IMR-90 (cell line): ENCODE measurements at regions not wholly inside any gene's neighbourhood (a gene's known extent, or its start where the extent isn't known, plus 50 kb on each side); places are given as distances from the start of the nearest gene placed in this dataset.

Experiments used
- ATAC-seq: fragments of 200-7000 bp; cut with Tn5 transposase; 2 replicates; pipeline ENCODE4 v1.9.1; 2020; ENCODE audit warnings: low read depth, mild to moderate bottlenecking, moderate library complexity
- BruUV-seq: library from RNA; stranded (reverse); fragments of 400-500 nt; replicated peaks from 2 replicates; lab custom pipeline; 2021; lab: Mats Ljungman, UMichigan
- CTCF ChIA-PET: fragments of 300-600 bp; formaldehyde crosslinking; extraction: SDS; loops from one replicate; lab custom pipeline; 2021; ENCODE audit warnings: antibody characterized with exemption; lab: Yijun Ruan, JAX
- POLR2A ChIA-PET: fragments of 300-600 bp; sonication (Branson Sonifier 250); formaldehyde crosslinking; loops from one replicate; lab custom pipeline; 2022; ENCODE audit warnings: antibody characterized with exemption; ENCODE audit not compliant: unreplicated experiment; lab: Charles Lee
- DNase-seq: peaks from one replicate; pipeline ENCODE4 v3.0.0; 2013
- H2AFZ ChIP-seq: replicated peaks from 2 replicates; pipeline ENCODE3; 2013; ENCODE audit warnings: low read length, mild to moderate bottlenecking; ENCODE audit not compliant: poor library complexity
- H2AK5ac ChIP-seq: 2 replicates; pipeline ENCODE4 v1.6.1; 2013; ENCODE audit warnings: low read depth, low read length, inconsistent platforms
- H2AK9ac ChIP-seq: replicated peaks from 2 replicates; pipeline ENCODE3; 2013; ENCODE audit warnings: mild to moderate bottlenecking, low read depth, low read length, moderate library complexity; ENCODE audit not compliant: poor library complexity
- H2BK120ac ChIP-seq: 2 replicates; pipeline ENCODE4 v1.6.1; 2013; ENCODE audit warnings: low read depth, low read length, inconsistent platforms
- H2BK15ac ChIP-seq: 3 replicates; pipeline ENCODE4 v1.6.1; 2013; ENCODE audit warnings: low read depth, low read length, inconsistent platforms
- H2BK20ac ChIP-seq: 2 replicates; pipeline ENCODE4 v1.6.1; 2013; ENCODE audit warnings: low read depth, mild to moderate bottlenecking, inconsistent platforms, low read length, moderate library complexity
- H2BK5ac ChIP-seq: 2 replicates; pipeline ENCODE4 v1.6.1; 2013; ENCODE audit warnings: mild to moderate bottlenecking, low read depth, low read length, inconsistent platforms; ENCODE audit not compliant: poor library complexity, severe bottlenecking
- H3K14ac ChIP-seq: replicated peaks from 2 replicates; pipeline ENCODE4 v1.6.1; 2013; ENCODE audit warnings: low read depth, low read length, inconsistent platforms
- H3K18ac ChIP-seq: 2 replicates; pipeline ENCODE4 v1.6.1; 2013; ENCODE audit warnings: low read depth, low read length, control low read depth
- H3K23ac ChIP-seq: 2 replicates; pipeline ENCODE4 v1.6.1; 2013; ENCODE audit warnings: low read depth, low read length, inconsistent platforms
- H3K27ac ChIP-seq: 2 replicates; pipeline ENCODE4 v1.5.1; 2013; ENCODE audit warnings: mild to moderate bottlenecking, control low read depth, low read length; ENCODE audit not compliant: insufficient read depth
- H3K27me3 ChIP-seq: 2 replicates; pipeline ENCODE4 v1.6.1; 2013; ENCODE audit warnings: low read length; ENCODE audit not compliant: control insufficient read depth, insufficient read depth
- H3K36me3 ChIP-seq: 2 replicates; pipeline ENCODE4 v1.6.1; 2013; ENCODE audit warnings: low read length, mixed read lengths; ENCODE audit not compliant: control insufficient read depth, insufficient read depth
- H3K4ac ChIP-seq: 2 replicates; pipeline ENCODE4 v1.6.1; 2013; ENCODE audit warnings: low read depth, low read length, inconsistent platforms
- H3K4me1 ChIP-seq: 2 replicates; pipeline ENCODE4 v1.6.1; 2013; ENCODE audit warnings: low read length, mixed read lengths; ENCODE audit not compliant: control insufficient read depth, insufficient read depth
- H3K4me2 ChIP-seq: 2 replicates; pipeline ENCODE4 v1.6.1; 2013; ENCODE audit warnings: low read depth, mild to moderate bottlenecking, control low read depth, low read length, moderate library complexity
- H3K4me3 ChIP-seq: 2 replicates; pipeline ENCODE4 v1.5.1; 2013; ENCODE audit warnings: low read depth, mild to moderate bottlenecking, control low read depth, low read length, moderate library complexity; ENCODE audit not compliant: insufficient read depth
- H3K56ac ChIP-seq: 2 replicates; pipeline ENCODE4 v1.6.1; 2013; ENCODE audit warnings: low read length, inconsistent platforms; ENCODE audit not compliant: insufficient read depth; ENCODE audit errors: extremely low read depth
- H3K79me1 ChIP-seq, 2 experiments: 2 replicates each; pipeline ENCODE4 v1.6.1; 2013; ENCODE audit warnings: low read length in 2 of 2, inconsistent platforms in 1 of 2, low read depth in 1 of 2
- H3K9ac ChIP-seq: 2 replicates; pipeline ENCODE4 v1.6.1; 2013; ENCODE audit warnings: low read depth, low read length, control low read depth
- H3K9me1 ChIP-seq: 2 replicates; pipeline ENCODE4 v1.6.1; 2013; ENCODE audit warnings: low read length, inconsistent platforms; ENCODE audit not compliant: insufficient read depth
- H3K9me3 ChIP-seq: 2 replicates; pipeline ENCODE4 v1.6.1; 2013; ENCODE audit warnings: low read length; ENCODE audit not compliant: control insufficient read depth, insufficient read depth
- H4K20me1 ChIP-seq: 2 replicates; pipeline ENCODE4 v1.6.1; 2013; ENCODE audit warnings: low read length, inconsistent platforms; ENCODE audit not compliant: insufficient read depth
- H4K5ac ChIP-seq: 2 replicates; pipeline ENCODE4 v1.6.1; 2013; ENCODE audit warnings: mild to moderate bottlenecking, low read depth, low read length, control low read depth
- H4K8ac ChIP-seq, 2 experiments: 2 replicates each; pipeline ENCODE4 v1.6.1; 2013; ENCODE audit warnings: low read depth in 2 of 2, low read length in 2 of 2, control low read depth in 1 of 2, inconsistent platforms in 1 of 2
- H4K91ac ChIP-seq: 2 replicates; pipeline ENCODE4 v1.6.1; 2013; ENCODE audit warnings: low read depth, low read length, inconsistent platforms; ENCODE audit not compliant: insufficient read depth
- BHLHE40 ChIP-seq: fragments of 150-350 bp; IDR thresholded peaks from 2 replicates; pipeline ENCODE4 v1.6.1; 2016; ENCODE audit warnings: mild to moderate bottlenecking, low read depth, low read length
- CHD1 ChIP-seq: IDR thresholded peaks from 2 replicates; pipeline ENCODE4 v1.6.1; 2012; ENCODE audit warnings: low read depth, low read length, improper control_type of control experiment
- FOS ChIP-seq: fragments of 150-350 bp; IDR thresholded peaks from 2 replicates; pipeline ENCODE4 v1.6.1; 2016; ENCODE audit warnings: low read depth, low read length
- MAZ ChIP-seq: IDR thresholded peaks from 2 replicates; pipeline ENCODE4 v1.6.1; 2012; ENCODE audit warnings: low read depth, mild to moderate bottlenecking, low read length, improper control_type of control experiment, moderate library complexity, borderline replicate concordance
- MXI1 ChIP-seq: IDR thresholded peaks from 2 replicates; pipeline ENCODE4 v1.6.1; 2012; ENCODE audit warnings: low read depth, mild to moderate bottlenecking, low read length, moderate library complexity, borderline replicate concordance
- NFE2L2 ChIP-seq: fragments of 150-350 bp; IDR thresholded peaks from 2 replicates; pipeline ENCODE4 v1.6.1; 2016; ENCODE audit warnings: low read depth, mild to moderate bottlenecking, low read length
- POLR2A ChIP-seq: IDR thresholded peaks from 2 replicates; pipeline ENCODE4 v1.6.1; 2012; ENCODE audit warnings: mild to moderate bottlenecking, low read depth, low read length
- RCOR1 ChIP-seq: IDR thresholded peaks from 2 replicates; pipeline ENCODE4 v1.6.1; 2012; ENCODE audit warnings: mild to moderate bottlenecking, low read length, improper control_type of control experiment; ENCODE audit not compliant: insufficient replicate concordance
- RFX5 ChIP-seq: IDR thresholded peaks from 2 replicates; pipeline ENCODE4 v1.8.0; 2012; ENCODE audit warnings: low read depth, mild to moderate bottlenecking, low read length, moderate library complexity
- SMC3 ChIP-seq: fragments of 150-350 bp; IDR thresholded peaks from 2 replicates; pipeline ENCODE4 v1.6.1; 2016; ENCODE audit warnings: low read depth, mild to moderate bottlenecking, antibody characterized with exemption, low read length, moderate library complexity
- USF2 ChIP-seq: fragments of 150-350 bp; IDR thresholded peaks from 2 replicates; pipeline ENCODE4 v1.6.1; 2017; ENCODE audit warnings: mild to moderate bottlenecking, antibody characterized with exemption, low read length, low read depth
- WGBS, 2 experiments: methylation state at CpG; one replicate each; pipeline versions ENCODE4 v1.1.5 to v1.1.7; 2013; ENCODE audit warnings: missing lambda C conversion rate in 2 of 2; ENCODE audit not compliant: insufficient read length in 1 of 2; ENCODE audit errors: extremely low coverage in 2 of 2; 5-methylcytosine and 5-hydroxymethylcytosine counted together
- dilution Hi-C: fragments of 300-500 bp; cut with HindIII; formaldehyde crosslinking; loops from one replicate; pipeline ENCODE4 v1.14.3; 2018; ENCODE audit warnings: low sequenced_read_pairs; ENCODE audit not compliant: unreplicated experiment
- in situ Hi-C: fragments of 300-500 bp; cut with MboI; formaldehyde crosslinking; loops from 3 replicates; pipeline ENCODE4 v1.14.3; 2019; ENCODE audit warnings: low sequenced_read_pairs, inconsistent platforms, mixed read lengths
- intact Hi-C: fragments of 100-400 bp; cut with micrococcal nuclease; formaldehyde crosslinking; loops from 2 replicates; pipeline ENCODE4 v1.10.0; 2022
- TF ChIP-seq, protein P1 (sequence below): conservative IDR thresholded peaks from 2 replicates; pipeline ENCODE4 v1.5.1; 2012; ENCODE audit warnings: mild to moderate bottlenecking, low read depth, low read length, improper control_type of control experiment

DNA sequence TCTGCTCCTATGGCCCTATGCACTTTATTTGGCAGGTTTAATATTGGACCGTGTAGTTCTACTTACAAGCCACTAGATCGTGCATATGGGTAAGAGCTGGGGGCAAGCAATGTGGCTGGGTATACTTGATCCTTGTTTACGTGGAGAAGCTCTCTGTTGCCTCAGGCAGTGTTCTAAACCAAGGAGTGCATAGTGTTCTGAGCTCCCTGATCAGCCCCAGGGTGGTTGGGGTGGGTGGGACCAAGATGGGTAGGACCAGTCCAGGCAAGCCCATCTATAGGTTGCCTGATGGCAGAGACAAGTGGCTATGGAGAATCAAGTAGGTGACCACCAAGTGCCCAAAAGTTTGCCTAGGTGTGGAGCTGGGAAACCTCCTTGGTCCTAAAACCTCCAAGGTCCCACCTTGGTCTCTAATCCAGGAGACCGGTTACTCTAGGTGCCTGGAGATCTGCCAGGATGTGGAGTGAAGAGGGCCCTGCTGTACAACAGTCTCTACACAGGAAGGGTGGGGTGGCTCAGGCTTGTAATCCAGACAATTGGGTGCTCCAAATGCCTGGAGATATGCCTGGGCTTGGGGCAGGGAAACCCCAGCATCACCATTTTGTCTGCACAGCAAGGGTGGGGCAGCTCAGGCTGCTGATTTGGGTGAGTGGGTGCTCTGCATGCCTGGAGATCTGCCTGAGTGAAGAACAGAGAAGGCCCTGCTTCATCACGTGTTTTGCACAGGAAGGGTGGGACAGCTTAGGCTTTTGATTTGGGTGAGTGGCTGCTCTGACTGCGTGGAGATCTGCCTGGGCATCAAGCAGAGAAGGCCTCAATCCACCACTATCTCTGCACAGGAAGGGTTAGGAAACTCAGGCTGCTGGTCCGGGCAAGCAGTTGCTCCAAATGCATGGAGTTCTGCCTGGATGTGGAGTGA, 659.8 kb downstream of the TLE4 start:
- H3K4ac ChIP-seq, result no peak overlapping the region
- H3K14ac ChIP-seq, result no peak overlapping the region
- no peak for DNase-seq
- no CpG with 5 or more reads among the region's 7 CpGs for WGBS, 2 experiments
- no peak overlapping the region for H2BK5ac ChIP-seq
- H3K79me1 ChIP-seq, result no peaks in the 10 kb centered on the region
- no peak overlapping the region for H2BK120ac ChIP-seq
- no peak overlapping the region for H2AK5ac ChIP-seq
- CTCF ChIA-PET, result no interaction called here
- no peak overlapping the region for H3K56ac ChIP-seq
- no peak overlapping the region for H2AFZ ChIP-seq
- intact Hi-C loops (no loop called here), in situ Hi-C loops (no loop called here), dilution Hi-C loops (no loop called here)
- no peak overlapping the region for H2BK15ac ChIP-seq
- no peak overlapping the region for H3K9ac ChIP-seq
- H3K18ac ChIP-seq, result no peak overlapping the region
- POLR2A ChIA-PET, result no interaction called here
- TF ChIP-seq USF2 (no peak), CHD1 (no peak), NFE2L2 (no peak), POLR2A (no peak), RCOR1 (no peak), SMC3 (no peak), BHLHE40 (no peak), MAZ (no peak), RFX5 (no peak), FOS (no peak), MXI1 (no peak)
- TF ChIP-seq, protein P1, sequence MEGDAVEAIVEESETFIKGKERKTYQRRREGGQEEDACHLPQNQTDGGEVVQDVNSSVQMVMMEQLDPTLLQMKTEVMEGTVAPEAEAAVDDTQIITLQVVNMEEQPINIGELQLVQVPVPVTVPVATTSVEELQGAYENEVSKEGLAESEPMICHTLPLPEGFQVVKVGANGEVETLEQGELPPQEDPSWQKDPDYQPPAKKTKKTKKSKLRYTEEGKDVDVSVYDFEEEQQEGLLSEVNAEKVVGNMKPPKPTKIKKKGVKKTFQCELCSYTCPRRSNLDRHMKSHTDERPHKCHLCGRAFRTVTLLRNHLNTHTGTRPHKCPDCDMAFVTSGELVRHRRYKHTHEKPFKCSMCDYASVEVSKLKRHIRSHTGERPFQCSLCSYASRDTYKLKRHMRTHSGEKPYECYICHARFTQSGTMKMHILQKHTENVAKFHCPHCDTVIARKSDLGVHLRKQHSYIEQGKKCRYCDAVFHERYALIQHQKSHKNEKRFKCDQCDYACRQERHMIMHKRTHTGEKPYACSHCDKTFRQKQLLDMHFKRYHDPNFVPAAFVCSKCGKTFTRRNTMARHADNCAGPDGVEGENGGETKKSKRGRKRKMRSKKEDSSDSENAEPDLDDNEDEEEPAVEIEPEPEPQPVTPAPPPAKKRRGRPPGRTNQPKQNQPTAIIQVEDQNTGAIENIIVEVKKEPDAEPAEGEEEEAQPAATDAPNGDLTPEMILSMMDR, result no peak
- BruUV-seq, result no TSS peak
- no peak overlapping the region for H3K4me3 ChIP-seq
- H3K9me3 ChIP-seq, result no peaks in the 10 kb centered on the region
- H3K27me3 ChIP-seq, result no peaks in the 10 kb centered on the region
- no peak overlapping the region for H2BK20ac ChIP-seq
- no peaks in the 10 kb centered on the region for H3K4me1 ChIP-seq
- H4K8ac ChIP-seq, result no peak overlapping the region
- no peak overlapping the region for H4K5ac ChIP-seq
- H4K91ac ChIP-seq, result no peak overlapping the region
- H3K27ac ChIP-seq, result no peak overlapping the region
- H3K9me1 ChIP-seq, result no peaks in the 10 kb centered on the region
- H3K4me2 ChIP-seq, result no peak overlapping the region
- no peak overlapping the region for H3K23ac ChIP-seq
- ATAC-seq, result no peak
- H2AK9ac ChIP-seq, result no peak overlapping the region
- H4K20me1 ChIP-seq, result no peaks in the 10 kb centered on the region
- H3K36me3 ChIP-seq, result no peaks in the 10 kb centered on the region
